G401 (cell line): ENCODE measurements at regions not wholly inside any gene's neighbourhood (a gene's known extent, or its start where the extent isn't known, plus 50 kb on each side); places are given as distances from the start of the nearest gene placed in this dataset.

Experiments used
- DNase-seq: peaks from one replicate; pipeline ENCODE4 v3.0.0-alpha.2; 2015; ENCODE audit warnings: low spot score
- in situ Hi-C: cut with HindIII; loops from 2 replicates; pipeline ENCODE4 v1.10.0; 2016; ENCODE audit warnings: low sequenced_read_pairs, mixed read lengths

GRCh38 chr12:114952573-114953271 is 268.7 kb upstream of the TBX3 start:
- in situ Hi-C loops = no loop called here
- no peak for DNase-seq

DNA sequence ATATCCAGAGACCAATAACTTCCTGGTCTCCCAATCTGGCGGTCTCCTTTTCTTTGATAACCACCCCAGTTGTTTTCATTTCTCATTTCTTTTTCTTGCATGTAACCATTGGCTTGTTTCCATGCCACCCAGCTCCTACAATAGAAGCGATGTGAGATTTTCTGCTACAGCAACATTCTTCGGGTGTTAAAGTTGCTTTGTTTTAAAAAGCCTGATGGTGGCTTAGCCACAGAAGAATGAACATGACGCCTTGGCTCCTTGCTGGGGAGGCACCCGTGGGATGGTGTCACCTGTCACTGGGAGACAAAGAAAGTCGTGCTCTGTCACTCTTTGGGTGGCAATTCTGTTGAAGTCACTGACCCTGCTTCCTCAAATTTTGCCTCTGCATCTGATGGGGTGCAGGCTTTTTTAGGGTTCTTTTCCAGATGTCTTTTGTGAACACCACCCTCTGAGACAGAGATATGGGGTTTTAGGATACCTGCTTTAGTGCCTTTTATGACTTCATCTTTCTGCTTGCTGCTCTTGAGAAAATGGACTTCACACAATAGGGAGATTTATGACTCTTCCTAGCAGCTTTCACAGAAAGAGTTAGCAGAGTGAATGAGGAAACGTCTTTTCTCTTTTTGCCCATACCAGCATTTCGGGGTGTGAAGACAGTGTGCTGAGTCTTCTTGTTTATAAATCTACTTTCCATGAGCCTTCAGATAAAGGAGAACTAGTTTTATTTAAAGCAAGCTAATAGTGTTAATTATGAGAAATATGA is 265.3 kb upstream of the TBX3 start:
- DNase-seq = no peak
- in situ Hi-C loops = no loop called here

DNA sequence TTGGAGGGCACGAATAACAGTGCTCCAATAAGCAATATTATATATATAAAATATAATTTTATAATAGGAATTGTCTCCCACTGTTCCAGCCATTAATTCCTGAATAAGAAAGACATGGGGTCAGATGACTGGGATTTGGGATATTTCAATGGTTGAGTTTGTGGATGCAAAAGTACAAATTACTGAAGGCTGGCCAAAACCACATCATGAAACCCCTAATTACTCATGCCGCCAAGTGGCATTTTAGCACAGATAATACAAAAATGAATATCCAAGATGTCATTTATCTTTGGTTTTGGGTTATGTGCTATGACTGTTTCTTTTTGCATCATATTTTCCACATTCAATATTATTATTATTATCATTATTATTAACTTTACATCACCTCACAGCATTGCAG is 261.4 kb upstream of the TBX3 start:
- DNase-seq = no peak
- in situ Hi-C loops = no loop called here

DNA sequence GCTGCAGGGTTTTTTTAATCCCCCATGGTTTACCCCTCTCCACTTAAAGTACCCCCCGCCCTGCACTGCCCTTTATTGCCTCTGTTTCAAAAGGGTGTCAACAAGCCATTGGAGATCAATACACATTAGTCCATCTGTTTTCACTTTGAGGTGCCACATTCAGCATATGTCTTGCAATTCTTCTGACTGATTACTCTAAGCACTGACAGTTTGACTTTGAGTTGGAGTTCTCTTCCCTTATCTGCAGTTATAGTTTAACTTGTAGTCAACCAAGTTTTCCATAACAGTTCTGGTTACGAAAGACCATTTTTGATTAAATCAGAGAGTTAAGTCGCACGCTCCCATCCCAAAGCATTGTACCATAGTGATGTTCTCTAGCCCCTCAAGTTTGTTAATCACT is 260.8 kb upstream of the TBX3 start:
- in situ Hi-C loops = no loop called here
- no peak for DNase-seq

- DNase-seq = no peak
- in situ Hi-C loops = no loop called here
Measured at GRCh38 chr12:114943601-114944000, 259.6 kb upstream of the TBX3 start.

- no peak for DNase-seq
- in situ Hi-C loops = no loop called here
Measured at GRCh38 chr12:114938487-114939210, 254.7 kb upstream of the TBX3 start.

- no peak for DNase-seq
- in situ Hi-C loops = no loop called here
Measured at GRCh38 chr12:114936148-114937079, 252.4 kb upstream of the TBX3 start.

GRCh38 chr12:114935658-114936057 is 251.7 kb upstream of the TBX3 start:
- in situ Hi-C loops = no loop called here
- DNase-seq = no peak

DNA sequence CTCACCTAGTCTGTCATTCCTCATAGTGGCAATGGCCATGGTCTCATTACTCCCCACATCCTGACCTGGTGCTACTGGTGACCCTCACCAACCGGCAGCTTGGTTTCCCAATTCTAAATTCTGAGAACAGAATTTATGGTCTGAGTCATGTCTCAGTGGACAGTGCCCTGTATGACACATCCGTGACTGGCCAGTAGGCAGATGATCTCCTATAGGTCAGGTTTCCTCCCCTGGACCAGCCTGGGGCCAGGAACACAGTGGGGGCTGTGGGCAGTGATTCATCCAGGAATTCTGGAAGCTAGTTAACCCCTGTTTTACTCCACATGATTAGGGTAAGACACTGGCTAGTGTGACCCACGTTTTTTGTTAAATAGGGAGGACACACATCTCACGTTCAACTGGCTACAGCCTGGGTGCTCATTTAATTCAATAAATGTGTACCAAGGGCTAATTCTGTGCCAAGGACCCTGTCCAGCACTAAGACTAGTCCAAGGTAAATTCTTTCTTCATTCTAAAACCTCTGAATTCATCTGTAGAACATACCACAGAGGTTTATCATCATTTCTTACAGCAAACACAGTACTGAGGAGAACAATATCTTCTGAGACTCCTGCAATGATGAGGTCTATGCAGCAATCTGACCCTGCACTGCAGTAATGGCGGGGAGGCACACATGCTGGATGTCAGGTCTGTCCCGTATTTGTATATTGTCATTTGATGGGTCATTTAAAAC is 249.6 kb upstream of the TBX3 start:
- in situ Hi-C loops = no loop called here
- DNase-seq = no peak

DNA sequence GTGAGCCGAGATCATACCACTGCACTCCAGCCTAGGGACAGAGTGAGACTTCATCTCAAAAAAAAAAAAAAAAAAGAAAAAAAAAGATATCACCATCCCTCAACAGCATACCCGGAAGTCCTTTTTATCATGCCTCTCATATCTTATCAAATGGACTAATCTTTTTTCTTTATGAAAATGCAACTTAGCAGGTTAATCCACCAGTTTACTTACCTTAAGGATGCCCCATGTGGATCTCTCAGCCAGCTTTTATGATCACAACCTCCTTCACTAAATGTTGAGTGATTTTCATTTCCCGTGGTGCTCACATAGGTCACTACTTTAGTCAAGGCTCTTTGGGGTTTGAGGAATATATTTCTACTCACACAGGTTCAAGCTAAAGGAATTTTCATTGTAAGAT is 248.8 kb upstream of the TBX3 start:
- DNase-seq = no peak
- in situ Hi-C loops = no loop called here

- no peak for DNase-seq
- in situ Hi-C loops = no loop called here
Measured at GRCh38 chr12:114931025-114931424, 247.1 kb upstream of the TBX3 start.

- DNase-seq = no peak
- in situ Hi-C loops = no loop called here
Measured at GRCh38 chr12:114926341-114926740, 242.4 kb upstream of the TBX3 start.

- DNase-seq = no peak
- in situ Hi-C loops = no loop called here
Measured at GRCh38 chr12:114924946-114925475, 241.0 kb upstream of the TBX3 start.

DNA sequence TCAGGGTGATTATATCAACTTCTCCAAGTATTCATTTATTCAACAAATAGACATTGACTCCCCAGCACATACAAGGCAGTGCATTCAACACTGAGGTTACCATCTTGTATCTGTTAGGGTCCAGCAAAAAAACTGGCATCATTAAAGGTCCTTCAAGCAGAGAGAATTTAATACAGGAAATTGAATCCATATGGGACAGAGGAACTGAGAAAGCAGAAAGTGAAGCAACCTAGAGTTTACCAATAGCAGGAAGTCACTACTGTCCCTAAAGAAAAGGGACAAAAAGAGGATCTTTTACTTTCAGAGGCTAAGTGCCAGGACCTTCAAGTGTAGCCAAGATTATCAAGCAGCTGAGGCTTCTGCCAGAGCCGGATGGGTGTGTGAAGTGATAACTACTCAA is 237.8 kb upstream of the TBX3 start:
- DNase-seq = no peak
- in situ Hi-C loops = no loop called here

DNA sequence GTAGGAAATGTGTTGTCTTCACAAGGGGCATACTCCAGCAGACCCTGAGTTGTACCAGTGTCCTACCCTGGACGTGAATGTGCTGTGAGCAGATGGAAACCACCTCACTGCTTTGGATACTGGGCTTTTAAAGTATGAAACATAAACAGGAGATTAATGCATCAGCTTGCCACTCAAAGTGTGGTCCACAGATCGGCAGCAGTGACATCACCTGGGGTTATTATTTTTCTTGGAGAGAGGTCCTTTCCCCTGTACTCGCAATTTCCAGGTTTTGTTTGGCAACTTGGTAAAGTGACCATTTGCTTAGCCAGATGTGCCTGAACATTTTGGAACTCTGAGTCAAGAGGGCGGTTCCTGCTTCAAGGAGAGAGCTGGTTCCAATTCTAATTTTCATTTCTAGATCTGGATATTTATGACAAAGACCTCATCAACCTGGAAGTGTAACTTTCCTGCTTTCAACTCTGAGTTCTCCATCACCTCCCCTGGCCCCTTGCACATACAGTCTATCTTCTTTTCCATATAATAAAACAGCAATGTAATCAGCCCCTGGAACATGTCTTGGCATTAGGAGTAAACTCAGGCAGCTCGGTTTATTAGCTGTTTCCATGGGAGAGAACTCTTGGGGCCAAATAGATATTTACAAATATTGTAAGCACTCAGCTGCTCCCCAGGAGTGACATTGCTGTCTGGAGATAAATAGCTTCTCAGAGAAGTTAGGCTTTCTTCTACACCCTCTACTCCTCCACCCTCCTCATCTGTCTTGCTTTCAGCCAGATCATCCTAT is 237.0 kb upstream of the TBX3 start:
- in situ Hi-C loops = no loop called here

GRCh38 chr12:114919479-114919878 is 235.5 kb upstream of the TBX3 start:
- in situ Hi-C loops = no loop called here
- DNase-seq = no peak

More for the DNA sequence above, 237.0 kb upstream of the TBX3 start:
- no peak for DNase-seq

- DNase-seq = no peak
- in situ Hi-C loops = no loop called here
Measured at GRCh38 chr12:114918535-114919233, 234.7 kb upstream of the TBX3 start.
